GM21576 (cell line): ENCODE measurements at regions not wholly inside any gene's neighbourhood (a gene's known extent, or its start where the extent isn't known, plus 50 kb on each side); places are given as distances from the start of the nearest gene placed in this dataset.

Source experiments
- ATAC-seq: cut with Tn5 transposase; IDR thresholded peaks from one replicate; pipeline ENCODE4 v1.9.1; 2021; ENCODE audit warnings: mild to moderate bottlenecking, moderate library complexity; ENCODE audit not compliant: unreplicated experiment

DNA sequence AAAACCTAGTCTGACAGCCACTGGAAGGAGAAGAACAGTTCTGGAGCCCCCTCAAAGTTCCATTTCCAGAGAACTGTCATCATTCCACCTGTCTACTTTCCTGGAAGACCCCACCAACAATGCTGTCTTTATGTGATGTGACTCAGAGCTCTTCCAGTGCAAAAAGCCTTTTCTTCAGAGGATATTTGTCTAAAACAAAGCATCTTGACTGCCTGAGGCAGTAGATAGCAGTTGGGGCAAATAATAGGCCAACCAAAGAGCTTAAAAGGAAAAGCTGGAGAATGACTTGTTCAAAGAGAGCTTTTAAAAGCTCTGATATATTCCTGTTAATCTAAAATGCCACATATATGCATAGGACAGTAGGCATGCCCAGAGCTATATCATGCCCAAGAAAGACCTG lies 62.6 kb downstream of the MIS18A start:
- ATAC-seq: no peak

DNA sequence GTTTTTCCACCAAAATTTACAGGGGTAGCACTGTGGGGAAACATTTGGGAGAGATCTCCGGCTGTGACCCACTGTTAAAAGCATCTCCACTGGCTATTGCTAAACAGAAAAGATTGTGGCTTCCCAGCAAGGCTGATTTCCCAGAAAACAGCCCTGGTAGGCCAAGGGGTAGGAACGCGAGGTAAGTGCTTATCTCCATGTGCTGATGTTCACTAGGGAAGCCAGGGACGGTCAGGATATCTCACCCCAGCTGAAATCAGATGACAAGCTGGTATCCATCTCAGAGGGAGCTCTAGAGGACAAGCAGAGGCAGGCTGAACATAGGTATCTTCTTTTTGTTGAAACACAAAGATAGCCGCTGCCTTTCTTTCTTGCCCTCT lies 63.6 kb downstream of the MIS18A start:
- ATAC-seq: no peak

DNA sequence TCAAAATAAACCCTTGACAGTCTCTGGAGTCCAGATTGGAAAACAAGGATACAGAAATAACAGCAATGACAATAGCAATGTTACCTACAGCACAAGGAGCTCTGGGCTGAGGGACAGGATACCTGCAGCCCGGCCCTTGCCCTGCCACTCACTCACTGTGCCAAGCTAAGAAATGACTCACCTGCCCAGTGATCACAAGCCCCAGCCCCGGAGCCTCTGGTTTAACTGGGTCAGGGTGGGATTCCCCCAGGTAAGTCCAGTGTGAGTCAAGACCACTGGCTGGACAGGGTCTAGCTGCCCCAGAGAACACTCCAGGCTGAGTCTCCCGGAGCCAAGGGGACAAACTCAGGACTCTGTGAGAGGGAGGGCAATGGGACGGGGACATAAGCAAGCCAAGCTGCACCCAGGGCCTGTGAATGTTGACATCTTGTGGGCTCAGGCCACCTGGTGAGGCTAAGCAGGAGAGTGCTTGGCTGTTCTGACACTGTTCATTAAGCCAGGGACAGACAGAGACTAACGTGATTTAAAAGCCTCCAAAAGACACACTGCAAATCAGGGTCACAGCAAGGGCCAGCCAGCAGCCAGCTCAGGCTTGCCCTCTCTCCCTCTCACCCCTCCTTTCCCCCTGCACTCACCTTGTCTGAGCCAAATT lies 64.1 kb downstream of the MIS18A start:
- ATAC-seq: no peak

DNA sequence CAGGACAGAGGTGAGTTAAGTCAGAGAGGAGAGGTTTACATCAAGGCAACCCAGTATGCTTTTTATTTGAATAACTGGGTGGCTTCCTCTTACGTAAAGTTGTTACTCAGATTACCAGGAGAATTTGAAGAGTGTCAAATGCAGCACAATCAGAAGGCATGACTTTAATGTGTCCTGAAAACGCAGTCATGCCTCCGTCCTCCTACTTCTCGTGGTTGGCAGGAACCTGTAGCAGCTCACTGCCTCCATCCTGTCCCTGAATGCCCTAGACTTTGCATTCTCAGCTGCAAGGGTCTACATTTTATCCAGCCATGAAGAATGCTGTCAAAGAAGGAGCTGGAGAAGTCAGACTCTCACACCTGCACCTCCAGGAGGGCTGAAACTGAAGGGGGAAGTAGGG lies 66.7 kb downstream of the MIS18A start:
- ATAC-seq: no peak

DNA sequence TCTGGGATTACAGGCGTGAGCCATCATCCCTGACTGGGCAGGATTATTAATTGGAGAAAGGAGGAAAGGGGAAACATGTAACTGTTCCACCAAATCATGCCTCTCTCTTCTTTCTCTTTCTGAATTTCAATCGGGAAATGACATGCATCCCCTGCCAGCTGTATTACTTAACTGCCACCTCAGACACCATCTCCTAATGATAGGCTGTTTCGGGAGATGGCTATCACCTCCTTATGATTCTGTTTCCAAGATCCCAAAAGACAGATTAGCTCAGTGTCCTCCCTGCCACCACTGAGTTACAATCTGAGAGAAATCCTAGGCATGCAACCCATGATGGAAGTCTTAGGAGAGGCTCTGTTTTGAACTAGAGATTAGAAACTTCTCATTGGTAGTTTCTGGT lies 67.5 kb downstream of the MIS18A start:
- ATAC-seq: no peak

DNA sequence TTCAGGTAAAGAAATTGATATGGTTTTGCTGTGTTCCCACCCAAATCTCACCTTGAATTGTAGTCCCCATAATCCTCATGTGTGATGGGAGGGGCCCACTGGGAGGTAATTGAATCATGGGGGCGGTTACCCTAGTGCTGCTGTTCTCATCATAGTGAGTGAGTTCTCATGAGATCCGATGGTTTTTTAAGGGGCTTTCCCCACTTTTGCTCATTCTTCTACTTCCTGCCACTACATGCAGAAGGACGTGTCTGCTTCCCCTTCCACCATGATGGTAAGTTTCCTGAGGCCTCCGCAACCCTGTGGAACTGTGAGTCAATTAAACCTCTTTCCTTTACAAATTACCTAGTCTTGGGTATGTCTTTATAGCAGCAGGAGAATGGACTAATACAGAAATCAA lies 69.3 kb downstream of the MIS18A start:
- ATAC-seq: no peak

DNA sequence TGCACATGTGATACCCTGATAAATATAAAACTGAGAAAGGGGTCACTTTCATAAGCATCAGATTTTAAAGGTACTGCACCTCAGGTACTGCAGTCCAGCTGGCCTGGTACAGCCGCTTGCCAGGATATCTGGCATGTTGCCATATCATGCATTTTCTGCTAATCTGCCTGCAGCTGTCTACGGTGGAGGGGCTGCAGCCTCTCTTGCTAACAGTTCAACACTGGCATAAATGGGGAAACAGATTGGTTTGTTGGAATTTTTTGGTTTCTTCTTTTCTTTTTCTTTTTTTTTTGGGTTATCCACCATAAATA lies 71.5 kb downstream of the MIS18A start:
- no peak for ATAC-seq

DNA sequence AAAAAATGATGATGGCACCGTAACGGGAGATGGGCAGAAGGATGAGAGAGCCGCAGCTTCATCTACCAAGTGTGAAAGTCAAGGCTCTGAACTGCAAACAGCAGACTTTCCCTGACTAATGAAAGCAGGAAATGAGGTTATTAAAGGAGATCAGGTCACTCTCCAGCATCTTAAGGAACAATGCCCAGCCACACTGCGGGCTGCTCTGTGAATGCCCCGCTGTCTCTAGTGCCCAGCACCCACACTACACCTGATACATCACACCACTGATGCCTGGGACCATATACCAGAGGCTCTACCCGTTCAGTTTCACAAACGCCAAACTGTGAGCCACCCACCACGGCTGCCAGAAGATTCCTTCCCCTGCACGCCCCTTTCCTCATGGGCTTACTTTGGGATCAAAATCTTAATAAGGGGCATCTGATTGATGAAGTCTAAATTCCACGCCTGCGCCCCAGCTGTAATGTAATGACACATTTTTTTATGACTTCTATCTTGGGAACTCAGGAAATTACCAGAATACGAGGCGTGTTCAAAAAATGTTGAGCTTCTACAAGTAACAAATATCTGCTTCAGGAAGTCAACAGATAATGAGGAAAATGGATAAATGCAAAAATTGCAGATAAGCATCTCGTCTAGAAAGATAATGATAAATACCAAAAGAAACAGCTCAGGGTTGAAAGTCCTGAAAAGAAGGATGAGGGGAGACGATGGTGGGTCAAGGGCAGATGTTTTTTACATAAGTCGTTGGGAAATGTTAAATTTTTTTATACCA lies 72.0 kb downstream of the MIS18A start:
- no peak for ATAC-seq

DNA sequence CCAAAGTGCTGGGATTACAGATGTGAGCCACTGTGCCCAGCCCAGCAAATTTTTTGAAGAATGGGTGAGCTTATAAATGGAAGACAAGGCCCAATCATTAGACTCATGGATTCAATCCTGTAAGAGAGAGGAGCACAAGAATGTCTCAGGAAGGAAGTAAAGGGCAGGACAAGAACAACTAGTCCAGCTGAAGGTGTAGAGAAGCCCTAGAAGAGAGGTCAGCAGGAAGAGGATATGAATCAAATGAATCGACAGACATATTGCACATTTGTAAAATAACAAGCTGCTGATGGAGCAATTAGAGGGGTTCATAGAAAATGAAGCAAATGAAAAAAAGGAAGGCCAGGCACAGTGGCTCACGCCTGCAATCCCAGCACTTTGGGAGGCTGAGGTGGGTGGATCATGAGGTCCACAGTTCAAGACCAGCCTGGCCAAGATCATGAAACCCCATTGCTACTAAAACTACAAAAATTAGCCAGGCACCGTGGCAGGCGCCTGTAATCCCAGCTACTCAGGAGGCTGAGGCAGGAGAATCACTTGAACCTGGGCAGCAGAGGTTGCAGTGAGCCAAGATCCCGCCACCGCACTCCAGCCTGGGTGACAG lies 74.9 kb downstream of the MIS18A start:
- no peak for ATAC-seq

DNA sequence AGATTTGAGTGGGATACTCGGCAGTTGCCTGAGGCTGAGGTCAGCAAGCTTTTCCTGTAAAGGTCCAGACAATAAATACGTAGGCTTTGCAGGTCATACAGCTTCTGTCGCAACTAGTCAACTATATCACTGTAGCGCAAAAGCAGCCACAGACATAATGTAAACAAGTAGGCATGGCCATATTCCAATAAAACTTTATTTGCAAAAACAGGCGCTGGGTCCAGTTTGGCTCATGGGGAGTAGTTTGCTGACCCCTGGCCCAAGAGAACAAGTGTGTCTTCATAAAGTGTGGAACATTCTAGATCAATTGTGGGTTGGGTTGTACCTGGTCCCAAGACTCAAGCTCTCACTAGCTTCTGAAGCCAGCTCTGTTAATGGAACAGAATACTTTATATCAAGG lies 78.8 kb downstream of the MIS18A start:
- ATAC-seq: no peak

DNA sequence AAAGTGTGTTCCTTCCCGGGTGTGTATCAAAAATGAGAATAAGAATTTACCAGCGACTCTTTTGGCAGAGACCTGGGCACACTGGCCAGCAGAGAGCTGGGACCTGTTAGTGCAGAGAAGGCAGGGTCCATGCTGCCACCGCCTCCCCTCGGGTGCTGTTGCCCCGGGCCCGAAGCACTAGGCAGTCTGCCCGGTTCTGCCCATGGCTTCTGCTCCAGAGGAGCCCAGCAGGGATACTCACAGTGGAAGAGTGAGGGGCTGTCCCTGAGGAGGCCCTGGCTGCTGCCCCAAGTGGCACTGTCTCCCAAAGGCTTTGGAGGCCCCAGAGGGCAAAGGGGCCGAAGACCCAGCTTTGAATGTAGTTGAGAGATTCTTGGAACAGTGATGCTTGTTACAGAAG lies 80.5 kb downstream of the MIS18A start:
- ATAC-seq: no peak

DNA sequence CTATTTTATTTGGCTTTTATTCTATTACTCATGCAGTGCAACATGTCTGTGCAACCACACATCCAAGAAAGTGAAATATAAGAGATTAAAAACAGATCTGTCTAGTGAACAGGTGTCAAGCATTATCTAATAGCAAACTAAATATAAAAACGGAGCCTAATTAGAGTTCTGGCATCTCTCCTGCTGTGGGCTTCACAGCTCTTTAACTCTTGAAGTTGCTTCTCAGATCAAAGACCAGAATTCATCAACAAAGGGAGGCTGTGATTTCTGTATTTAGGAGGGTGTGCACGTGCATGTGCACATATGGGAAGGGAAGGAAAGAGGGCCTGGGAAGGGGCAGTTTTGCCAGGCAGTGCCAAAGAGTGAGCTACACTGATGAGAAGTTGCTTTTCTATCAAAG lies 81.0 kb downstream of the MIS18A start:
- no peak for ATAC-seq

DNA sequence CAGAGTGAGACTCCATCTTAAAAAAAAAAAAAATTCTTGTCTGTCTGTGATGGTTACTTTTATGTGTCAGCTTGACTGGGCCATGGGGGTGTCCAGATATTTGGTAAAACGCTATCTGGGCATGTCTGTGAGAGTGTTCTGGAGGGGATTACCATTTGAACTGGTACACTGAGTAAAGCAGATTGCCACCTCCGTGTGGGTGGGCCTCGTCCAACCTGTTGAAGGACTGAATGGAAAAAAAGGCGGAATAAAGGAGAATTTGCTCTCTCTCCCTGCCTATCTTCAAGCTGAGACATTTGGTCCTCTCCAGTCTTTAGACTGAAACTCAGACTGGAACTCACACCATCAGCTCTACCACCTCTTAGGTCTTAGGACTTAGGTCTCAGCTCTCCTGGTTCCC lies 82.8 kb downstream of the MIS18A start:
- no peak for ATAC-seq

DNA sequence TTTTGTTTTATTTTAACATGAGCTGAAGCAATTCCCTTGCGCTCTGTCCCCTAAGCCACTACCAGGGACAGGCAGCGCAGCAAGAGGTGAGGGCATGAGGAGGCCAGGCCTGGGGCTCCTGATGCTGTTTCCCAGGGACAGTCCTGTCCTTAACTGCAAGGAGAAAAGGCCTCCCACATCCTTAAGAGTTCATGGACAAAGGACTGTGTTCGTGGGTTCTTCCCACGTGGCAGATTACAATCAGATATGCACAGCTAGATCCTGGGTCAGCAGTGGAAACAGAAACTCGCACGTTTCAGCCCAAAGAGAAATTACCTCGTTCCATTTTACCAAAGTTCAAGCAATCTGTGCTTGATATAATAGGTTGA lies 85.8 kb downstream of the MIS18A start:
- ATAC-seq: no peak

DNA sequence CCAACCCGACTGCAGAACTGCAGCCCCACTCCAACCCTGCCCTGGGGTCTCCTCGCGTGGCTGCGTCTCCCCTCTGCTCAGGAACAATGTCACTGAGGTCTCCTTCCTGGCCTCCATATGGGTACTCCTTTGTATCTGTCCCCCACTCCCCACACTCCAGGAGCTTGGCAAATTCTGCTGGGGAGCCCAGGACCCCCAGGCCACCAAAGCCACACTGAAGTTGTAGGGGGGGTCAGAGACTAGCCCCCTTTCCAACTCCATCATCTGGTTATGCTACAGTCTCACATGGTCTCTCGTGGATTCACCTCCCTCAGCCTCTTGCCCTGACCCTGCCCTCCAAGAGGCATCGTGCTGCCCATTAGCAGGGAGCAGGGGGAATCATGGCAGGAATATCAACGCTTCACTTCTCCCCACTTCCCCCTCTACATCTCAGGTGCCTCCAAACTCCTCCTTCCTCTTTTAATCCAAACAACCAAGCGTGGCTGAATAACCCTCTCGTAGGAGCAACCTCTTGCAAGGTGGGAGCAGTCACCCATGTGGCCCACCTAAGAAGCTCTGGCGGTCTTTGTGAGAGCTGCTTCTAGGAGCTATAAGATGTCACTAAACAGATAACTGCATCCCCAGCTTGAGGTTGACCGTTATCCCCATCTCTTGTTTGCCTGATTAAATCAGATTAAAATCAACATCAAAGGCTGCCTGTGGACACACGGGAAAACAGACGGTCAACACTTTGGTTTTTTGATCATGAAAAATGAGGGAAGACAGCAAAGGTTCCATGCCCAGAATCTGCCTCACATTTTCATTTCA lies 86.4 kb downstream of the MIS18A start:
- ATAC-seq: no peak

DNA sequence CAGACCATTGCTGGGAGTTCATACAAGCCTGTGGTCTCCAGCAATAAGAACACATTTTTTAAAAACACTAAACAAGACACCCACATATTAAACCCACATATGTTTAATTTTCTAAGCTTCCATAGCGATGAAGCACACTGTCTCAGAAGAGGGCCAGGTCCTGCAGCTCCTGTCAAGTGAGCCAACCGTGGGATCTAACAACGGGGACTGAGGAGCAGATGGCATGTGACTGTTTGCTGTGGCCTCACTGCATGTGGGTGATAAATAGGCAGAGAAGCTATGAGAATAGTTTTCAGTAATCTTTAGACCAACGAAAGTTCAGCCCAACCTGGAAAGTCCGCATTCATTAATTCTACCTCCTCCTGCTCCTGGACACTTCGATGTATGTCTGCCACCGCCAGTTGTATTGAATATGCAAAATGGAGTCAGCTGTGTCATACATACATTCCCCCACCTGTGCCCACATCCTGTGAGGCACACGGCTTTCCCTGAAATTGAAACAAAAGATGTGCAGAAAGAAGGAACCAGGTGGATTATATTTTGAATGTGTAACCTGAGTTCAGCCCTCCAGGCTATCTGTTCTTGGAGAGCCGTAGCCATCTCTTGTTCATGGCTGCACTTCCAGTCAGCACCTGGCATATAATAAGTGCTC lies 88.2 kb downstream of the MIS18A start:
- no peak for ATAC-seq

DNA sequence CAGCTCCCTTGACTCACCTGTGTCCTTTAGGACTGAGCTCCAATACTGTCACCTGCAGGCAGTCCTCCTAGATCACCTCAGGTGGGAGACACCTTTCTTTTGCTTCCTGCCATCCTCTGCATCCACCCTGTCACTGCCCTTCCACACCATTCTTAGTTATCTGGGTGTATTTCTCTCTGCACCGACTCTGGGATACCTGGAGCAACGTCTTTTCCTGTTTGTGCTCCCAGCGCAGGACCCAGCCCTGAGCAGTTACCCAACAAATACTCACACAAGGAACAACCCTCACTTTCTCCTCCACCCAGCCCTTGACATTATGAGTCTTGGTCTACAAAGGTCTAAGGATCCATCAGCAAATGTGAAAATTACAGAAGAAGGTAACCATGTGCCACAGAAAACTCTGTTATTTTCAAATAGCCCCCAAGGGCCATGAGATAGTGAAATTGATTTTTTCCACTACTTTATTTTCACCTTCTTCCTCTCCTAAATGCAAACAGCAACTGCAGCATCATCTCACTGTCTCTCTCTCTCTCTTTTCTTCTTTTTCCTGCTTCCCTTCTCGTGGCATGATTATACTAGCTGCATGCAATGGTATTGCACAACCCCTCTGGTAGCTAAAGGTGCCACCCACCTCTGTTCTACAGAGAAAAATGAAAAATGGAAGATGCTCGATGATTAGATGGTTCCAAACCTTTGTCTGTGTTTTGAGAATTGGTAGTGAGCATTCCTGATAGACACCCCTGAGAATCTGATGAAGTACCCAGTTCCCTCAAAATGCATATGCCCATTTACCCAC lies 89.0 kb downstream of the MIS18A start:
- ATAC-seq: no peak

DNA sequence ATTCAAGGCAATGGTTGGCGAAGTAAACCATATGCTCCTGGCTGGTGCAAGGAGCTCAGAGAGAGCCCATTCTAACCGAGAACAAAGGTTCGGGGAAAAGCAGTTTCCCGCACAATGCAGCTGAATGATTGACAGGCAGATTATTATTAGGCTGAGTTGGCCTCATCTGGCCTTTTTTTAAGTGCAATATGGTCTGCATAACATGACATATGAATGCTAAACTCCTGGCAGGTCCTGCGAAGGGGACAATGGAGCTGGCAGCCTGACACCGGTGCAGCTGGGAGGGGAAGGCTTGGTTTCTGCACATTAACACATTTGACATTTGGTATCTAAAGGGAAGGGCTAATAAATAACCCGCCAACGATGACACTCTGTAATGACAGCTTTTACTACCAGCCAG lies 92.0 kb downstream of the MIS18A start:
- ATAC-seq: no peak

DNA sequence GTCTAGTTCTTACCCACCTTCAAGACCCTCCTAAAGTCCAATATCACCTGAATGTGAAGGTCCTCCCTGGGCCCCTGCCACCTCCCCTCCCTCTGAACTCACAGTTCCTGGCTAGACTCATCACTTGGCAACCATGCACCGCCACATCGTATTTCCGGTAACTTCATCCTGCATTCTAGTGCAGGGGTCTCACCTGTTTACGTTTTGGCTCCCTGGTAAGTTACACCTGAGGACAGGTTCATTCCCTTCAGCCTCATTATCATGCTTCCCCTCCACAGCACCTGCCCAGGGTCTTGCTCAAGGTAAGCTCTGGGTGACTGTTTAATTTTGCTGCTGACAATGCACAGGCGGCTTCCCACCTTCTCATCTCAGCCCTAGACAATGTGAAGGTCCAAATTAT lies 93.1 kb downstream of the MIS18A start:
- no peak for ATAC-seq

DNA sequence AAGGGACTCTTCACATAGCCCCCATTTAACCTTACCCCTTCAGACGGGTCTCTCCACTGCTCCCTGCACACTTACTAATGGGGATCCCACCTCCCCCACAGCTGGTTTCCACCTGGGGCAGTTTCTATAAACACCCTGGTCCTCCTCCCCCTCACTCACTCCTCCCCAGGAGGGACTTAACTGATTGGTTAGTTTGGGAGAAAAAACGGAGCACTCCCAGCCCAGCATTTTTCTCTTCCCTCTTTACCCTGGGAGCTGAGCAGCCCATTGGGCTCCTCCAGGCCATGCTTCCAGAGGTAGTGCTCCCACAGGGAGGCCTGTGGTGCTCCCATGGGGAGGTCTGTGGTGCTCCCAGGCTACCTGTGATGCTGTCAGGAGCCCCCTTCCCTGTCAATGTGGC lies 93.7 kb downstream of the MIS18A start:
- no peak for ATAC-seq

DNA sequence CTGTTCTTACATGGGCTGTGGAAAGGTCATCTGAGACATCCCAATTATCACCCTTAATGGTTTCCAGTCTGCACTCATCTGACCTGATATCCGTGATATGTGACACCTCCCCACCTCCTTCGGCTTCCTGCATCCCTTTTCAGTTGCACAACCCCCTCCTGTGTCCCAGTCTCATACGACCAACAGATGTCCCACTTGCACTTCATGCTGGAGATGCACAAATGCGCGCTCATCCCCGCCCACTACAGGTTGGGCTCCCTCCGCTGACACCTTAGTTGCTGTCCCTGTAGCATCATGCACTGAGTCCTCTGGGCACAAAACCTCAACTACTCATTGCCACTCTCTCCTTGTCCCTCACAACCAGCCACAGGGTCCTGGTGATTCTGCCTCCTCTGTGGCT lies 94.4 kb downstream of the MIS18A start:
- no peak for ATAC-seq
